ENCODE measurements at regions not wholly inside any gene's neighbourhood (a gene's known extent, or its start where the extent isn't known, plus 50 kb on each side); places are given as distances from the start of the nearest gene placed in this dataset.

GRCh38 chr5:12323637-12324229 is 419.5 kb upstream of the CTNND2 start:
- Histone ChIP-seq H3K9me3 (ENCODE audit: insufficient read depth, low read length, severe bottlenecking) (no peaks in the 10 kb centered on the region), H3K9ac (ENCODE audit: low read depth, low read length) (no peak overlapping the region), H3K4me2 (ENCODE audit: insufficient read depth, low read length) (no peak overlapping the region), H2AFZ (ENCODE audit: low read depth, low read length) (no peak overlapping the region), H3K4me1 (ENCODE audit: insufficient read depth, low read length) (no peaks in the 10 kb centered on the region), H3K79me2 (ENCODE audit: insufficient read depth, low read length) (no peaks in the 10 kb centered on the region), H3K27me3 (ENCODE audit: insufficient read depth, low read length, poor library complexity) (no peaks in the 10 kb centered on the region), H3K27ac (ENCODE audit: low read length) (no peak overlapping the region), H4K20me1 (ENCODE audit: insufficient read depth, low read length) (no peaks in the 10 kb centered on the region), H3K4me3 (ENCODE audit: low read depth in 1 of 2, low read length in 2 of 2) (no peak overlapping the region), H3K36me3 (ENCODE audit: insufficient read depth, low read length) (no peaks in the 10 kb centered on the region)
- TF ChIP-seq CTCF (IDR thresholded peaks at IDR 0.05; ENCODE audit: borderline replicate concordance, extremely low read depth, low read length, poor library complexity, severe bottlenecking), result no peak
- TF ChIP-seq EZH2 (IDR thresholded peaks at IDR 0.05; ENCODE audit: borderline replicate concordance, low read depth, low read length, severe bottlenecking), result no peak
- ATAC-seq (ENCODE audit: insufficient read depth, low read depth) (no peak), DNase-seq (no peak)

GRCh38 chr5:12322042-12322441 is 417.8 kb upstream of the CTNND2 start:
- no peaks in the 10 kb centered on the region for H3K9me3 ChIP-seq (ENCODE audit: insufficient read depth, low read length, severe bottlenecking)
- no peaks in the 10 kb centered on the region for H3K27me3 ChIP-seq (ENCODE audit: insufficient read depth, low read length, poor library complexity)
- H3K4me2 ChIP-seq (ENCODE audit: insufficient read depth, low read length), result no peak overlapping the region
- no peak for DNase-seq
- no peak for TF ChIP-seq CTCF (IDR thresholded peaks at IDR 0.05; ENCODE audit: borderline replicate concordance, extremely low read depth, low read length, poor library complexity, severe bottlenecking)
- no peak for TF ChIP-seq EZH2 (IDR thresholded peaks at IDR 0.05; ENCODE audit: borderline replicate concordance, low read depth, low read length, severe bottlenecking)
- no peaks in the 10 kb centered on the region for H3K4me1 ChIP-seq (ENCODE audit: insufficient read depth, low read length)
- H3K36me3 ChIP-seq (ENCODE audit: insufficient read depth, low read length), result no peaks in the 10 kb centered on the region
- H3K4me3 ChIP-seq (ENCODE audit: low read depth in 1 of 2, low read length in 2 of 2), result no peak overlapping the region
- H3K27ac ChIP-seq (ENCODE audit: low read length), result no peak overlapping the region
- no peak overlapping the region for H2AFZ ChIP-seq (ENCODE audit: low read depth, low read length)
- H4K20me1 ChIP-seq (ENCODE audit: insufficient read depth, low read length), result no peaks in the 10 kb centered on the region
- H3K79me2 ChIP-seq (ENCODE audit: insufficient read depth, low read length), result no peaks in the 10 kb centered on the region
- no peak for ATAC-seq (ENCODE audit: insufficient read depth, low read depth)
- no peak overlapping the region for H3K9ac ChIP-seq (ENCODE audit: low read depth, low read length)

GRCh38 chr5:12320331-12320730 is 416.1 kb upstream of the CTNND2 start:
- Histone ChIP-seq H3K9me3 (ENCODE audit: insufficient read depth, low read length, severe bottlenecking) (no peaks in the 10 kb centered on the region), H2AFZ (ENCODE audit: low read depth, low read length) (no peak overlapping the region), H3K27me3 (ENCODE audit: insufficient read depth, low read length, poor library complexity) (no peaks in the 10 kb centered on the region), H3K9ac (ENCODE audit: low read depth, low read length) (no peak overlapping the region), H3K4me2 (ENCODE audit: insufficient read depth, low read length) (no peak overlapping the region), H3K79me2 (ENCODE audit: insufficient read depth, low read length) (no peaks in the 10 kb centered on the region), H3K27ac (ENCODE audit: low read length) (no peak overlapping the region), H3K36me3 (ENCODE audit: insufficient read depth, low read length) (no peaks in the 10 kb centered on the region), H4K20me1 (ENCODE audit: insufficient read depth, low read length) (no peaks in the 10 kb centered on the region), H3K4me3 (ENCODE audit: low read depth in 1 of 2, low read length in 2 of 2) (no peak overlapping the region), H3K4me1 (ENCODE audit: insufficient read depth, low read length) (no peaks in the 10 kb centered on the region)
- TF ChIP-seq CTCF (IDR thresholded peaks at IDR 0.05; ENCODE audit: borderline replicate concordance, extremely low read depth, low read length, poor library complexity, severe bottlenecking) (no peak), EZH2 (IDR thresholded peaks at IDR 0.05; ENCODE audit: borderline replicate concordance, low read depth, low read length, severe bottlenecking) (no peak)
- ATAC-seq (ENCODE audit: insufficient read depth, low read depth), result no peak
- no peak for DNase-seq

GRCh38 chr5:12316812-12317211 is 412.6 kb upstream of the CTNND2 start:
- H2AFZ ChIP-seq (ENCODE audit: low read depth, low read length), result no peak overlapping the region
- ATAC-seq (ENCODE audit: insufficient read depth, low read depth), result no peak
- no peaks in the 10 kb centered on the region for H3K79me2 ChIP-seq (ENCODE audit: insufficient read depth, low read length)

More at GRCh38 chr5:12316812-12317211, 412.6 kb upstream of the CTNND2 start:
- Histone ChIP-seq H3K9ac (ENCODE audit: low read depth, low read length) (no peak overlapping the region), H3K27me3 (ENCODE audit: insufficient read depth, low read length, poor library complexity) (no peaks in the 10 kb centered on the region), H3K27ac (ENCODE audit: low read length) (no peak overlapping the region), H3K4me2 (ENCODE audit: insufficient read depth, low read length) (no peak overlapping the region), H4K20me1 (ENCODE audit: insufficient read depth, low read length) (no peaks in the 10 kb centered on the region), H3K36me3 (ENCODE audit: insufficient read depth, low read length) (no peaks in the 10 kb centered on the region), H3K4me1 (ENCODE audit: insufficient read depth, low read length) (no peaks in the 10 kb centered on the region), H3K4me3 (ENCODE audit: low read depth in 1 of 2, low read length in 2 of 2) (no peak overlapping the region), H3K9me3 (ENCODE audit: insufficient read depth, low read length, severe bottlenecking) (no peaks in the 10 kb centered on the region)
- TF ChIP-seq CTCF (IDR thresholded peaks at IDR 0.05; ENCODE audit: borderline replicate concordance, extremely low read depth, low read length, poor library complexity, severe bottlenecking), result no peak
- no peak for TF ChIP-seq EZH2 (IDR thresholded peaks at IDR 0.05; ENCODE audit: borderline replicate concordance, low read depth, low read length, severe bottlenecking)
- DNase-seq, result no peak
